Stimulated activated CD8-positive, alpha-beta memory T cell treated with anti-CD3 and anti-CD28 coated beads, Interleukin-2, amount 100 ng/mL, for 48 hours (primary cell): ENCODE measurements at regions not wholly inside any gene's neighbourhood (a gene's known extent, or its start where the extent isn't known, plus 50 kb on each side); places are given as distances from the start of the nearest gene placed in this dataset.
"Not testable (repeated sequence)": the region's sequence is repeated elsewhere in the genome, so short reads cannot be mapped to it uniquely, and the experiment has no call there.

ENCODE experiments used
- DNase-seq, 2 donors: peaks; one replicate each; pipeline ENCODE4 v3.0.0-alpha.2; 2020; ENCODE audit warnings: low read depth in 2 of 2

DNA sequence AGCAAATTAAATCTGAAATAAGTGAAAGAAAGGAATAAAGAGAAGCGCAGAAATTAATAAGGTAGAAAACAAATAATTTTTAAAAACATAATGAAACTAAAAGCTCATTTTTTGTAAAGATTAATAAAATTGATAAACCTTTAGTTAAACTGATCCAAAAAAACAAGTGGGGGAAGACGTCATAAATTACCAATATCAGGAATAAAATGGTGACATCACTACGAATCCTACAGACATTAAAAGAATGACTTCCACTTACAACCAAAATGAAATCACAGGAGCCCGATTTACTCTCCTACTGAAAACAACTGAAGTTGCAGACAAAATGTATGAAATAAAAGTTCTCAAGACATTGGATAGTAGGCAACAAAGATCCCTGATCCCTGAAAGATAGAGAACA is 68.1 kb upstream of the IFFO2 start:
- DNase-seq = no peak

GRCh38 chr1:19023787-19024186 is 67.3 kb upstream of the IFFO2 start:
- DNase-seq = no peak

GRCh38 chr1:19021845-19022244 is 65.4 kb upstream of the IFFO2 start:
- DNase-seq = no peak

DNA sequence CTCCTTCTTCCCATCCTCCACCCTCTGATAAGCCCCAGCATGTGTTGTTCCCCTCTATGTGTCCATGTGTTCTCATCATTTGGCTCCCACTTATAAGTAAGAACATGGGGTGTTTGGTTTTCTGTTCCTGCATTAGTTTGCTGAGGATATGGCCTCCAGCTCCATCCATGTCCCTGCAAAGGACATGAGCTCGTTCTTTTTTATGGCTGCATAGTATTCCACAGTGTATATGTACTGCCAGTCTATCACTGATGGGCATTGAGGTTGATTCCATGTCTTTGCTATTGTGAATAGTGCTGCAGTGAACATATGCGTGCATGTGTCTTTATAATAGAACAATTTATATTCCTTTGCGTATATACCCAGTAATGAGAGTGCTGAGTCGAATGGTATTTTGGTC is 62.8 kb upstream of the IFFO2 start:
- DNase-seq = not testable (repeated sequence)

DNA sequence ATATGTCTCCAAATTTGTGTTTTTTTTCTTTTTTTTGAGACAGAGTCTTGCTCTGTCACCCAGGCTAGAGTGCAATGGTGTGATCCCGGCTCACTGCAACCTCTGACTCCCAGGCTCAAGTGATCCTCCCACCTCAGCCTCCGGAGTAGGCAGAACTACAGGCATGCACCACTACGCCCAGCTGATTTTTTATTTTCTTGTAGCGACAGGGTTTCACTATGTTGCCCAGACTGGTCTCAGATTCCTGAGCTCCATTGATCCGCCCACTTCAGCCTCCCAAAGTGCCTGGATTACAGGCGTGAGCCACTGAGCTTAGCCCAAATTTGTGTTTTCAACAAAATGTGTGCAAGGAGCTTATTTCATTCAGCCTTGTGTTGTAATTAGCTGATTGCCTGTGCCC is 59.0 kb upstream of the IFFO2 start:
- no peak for DNase-seq

DNA sequence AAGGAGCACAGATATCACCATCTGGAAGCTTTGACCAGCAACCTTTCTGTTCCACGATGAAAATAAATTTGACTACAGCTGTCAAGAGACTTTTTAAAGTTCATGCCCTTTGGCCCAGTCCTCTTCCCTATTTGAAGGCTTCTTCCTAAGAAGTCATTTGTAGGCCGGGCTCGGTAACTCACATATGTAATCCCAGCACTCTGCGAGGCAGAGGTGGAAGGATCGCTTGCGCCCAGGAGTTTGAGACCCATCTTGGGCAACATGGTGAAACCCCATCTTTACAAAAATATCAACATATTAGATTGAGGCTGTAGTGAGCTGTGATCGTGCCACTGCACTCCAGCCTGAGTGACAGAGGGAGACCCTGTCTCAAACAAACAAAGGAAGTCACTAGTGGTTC is 58.3 kb upstream of the IFFO2 start:
- no peak for DNase-seq

GRCh38 chr1:19013826-19014548 is 57.5 kb upstream of the IFFO2 start:
- no peak for DNase-seq

DNA sequence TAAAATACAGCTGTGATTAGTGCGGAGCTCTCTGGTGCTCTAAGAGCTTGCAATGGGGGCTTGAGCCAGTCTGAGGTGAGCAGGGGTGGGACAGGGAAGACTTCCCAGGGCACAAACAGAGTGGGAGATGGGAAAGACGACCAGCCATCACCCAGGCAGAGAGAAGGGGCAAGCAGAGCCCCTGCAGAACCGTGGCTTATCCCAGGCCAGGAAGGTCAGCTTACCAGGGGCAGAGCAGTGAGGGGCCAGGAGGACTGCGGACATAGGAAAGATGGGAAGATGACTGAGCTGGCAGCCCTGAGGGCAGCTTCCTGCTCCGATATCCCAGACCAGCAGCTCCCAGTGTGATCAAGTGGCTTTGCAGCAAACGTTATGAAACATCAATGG is 55.4 kb upstream of the IFFO2 start:
- no peak for DNase-seq

- peak; percentile 61 to 70 for DNase-seq
Observed at GRCh38 chr1:19010995-19011844, 54.7 kb upstream of the IFFO2 start.

- no peak for DNase-seq
Observed at GRCh38 chr1:19010503-19010902, 54.0 kb upstream of the IFFO2 start.

DNA sequence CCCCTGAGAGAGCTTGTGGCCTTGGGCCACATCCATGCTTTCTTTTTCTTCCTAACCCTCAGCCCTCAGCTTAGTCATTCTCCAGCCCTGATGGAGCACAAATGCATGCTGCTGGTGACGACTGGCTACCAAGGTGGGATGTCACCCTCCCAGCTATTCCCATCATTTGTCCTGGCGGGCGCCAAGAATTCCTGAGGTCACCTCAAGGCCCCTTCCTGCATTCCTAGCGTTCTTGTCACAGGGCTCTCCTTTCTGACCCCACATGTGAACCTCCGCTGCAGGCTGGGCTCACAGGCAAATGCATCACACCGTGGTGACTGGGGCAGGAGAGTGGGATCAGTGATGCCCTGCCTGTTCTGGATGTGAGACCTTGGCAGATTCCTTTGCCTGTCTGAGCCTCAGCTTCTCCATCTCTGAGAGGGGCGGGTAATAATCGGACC is 53.4 kb upstream of the IFFO2 start:
- DNase-seq = no peak

GRCh38 chr1:19009126-19009881 is 52.8 kb upstream of the IFFO2 start:
- no peak for DNase-seq

DNA sequence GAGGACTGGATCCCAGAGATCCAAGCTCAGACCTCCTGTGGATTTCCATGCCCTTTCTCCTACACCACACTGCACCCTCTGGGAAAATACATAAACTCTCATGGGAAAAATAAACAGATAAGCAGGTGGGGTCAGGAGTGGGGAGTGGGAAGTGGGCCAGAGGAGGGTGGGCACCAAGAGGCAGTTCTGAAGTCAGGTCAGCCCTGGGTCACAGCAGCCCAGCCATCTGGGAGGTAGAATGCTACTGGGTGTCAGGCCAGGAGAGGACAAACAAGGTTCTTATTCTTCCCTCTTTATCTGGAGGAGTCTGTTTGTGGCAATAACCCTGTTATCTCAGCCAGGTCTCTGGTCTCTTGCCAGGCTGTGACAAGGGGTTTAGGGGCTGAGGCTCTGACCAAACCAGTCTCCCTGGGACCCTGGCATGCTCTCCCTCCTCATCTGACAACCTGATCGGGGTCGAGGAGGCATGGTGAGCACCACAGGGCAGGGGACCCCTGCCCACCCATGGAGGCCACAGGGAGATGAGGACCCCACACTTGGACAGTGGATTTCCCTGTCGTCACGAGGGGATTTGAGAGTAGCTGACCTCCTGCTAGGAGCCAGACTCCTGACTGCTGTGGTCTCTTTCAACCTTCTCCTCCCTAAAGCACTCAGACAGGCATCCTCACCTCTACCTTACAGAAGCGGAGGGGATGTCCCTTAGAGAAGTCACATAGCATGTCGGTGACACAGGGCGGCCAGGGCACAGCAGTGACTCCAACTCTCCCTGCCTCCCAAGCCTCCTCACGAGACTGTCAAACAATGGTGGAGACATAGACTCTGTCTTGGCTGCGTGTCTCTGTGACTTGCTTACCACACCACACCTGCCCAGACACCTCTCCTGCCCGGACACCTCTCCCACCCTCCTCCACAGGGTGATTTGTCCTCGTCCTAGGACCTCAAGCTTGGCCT is 51.3 kb upstream of the IFFO2 start:
- DNase-seq = no peak

- DNase-seq = no peak
Observed at GRCh38 chr1:19006837-19007271, 50.4 kb upstream of the IFFO2 start.
